ENCODE measurements at regions not wholly inside any gene's neighbourhood (a gene's known extent, or its start where the extent isn't known, plus 50 kb on each side); places are given as distances from the start of the nearest gene placed in this dataset.

DNA sequence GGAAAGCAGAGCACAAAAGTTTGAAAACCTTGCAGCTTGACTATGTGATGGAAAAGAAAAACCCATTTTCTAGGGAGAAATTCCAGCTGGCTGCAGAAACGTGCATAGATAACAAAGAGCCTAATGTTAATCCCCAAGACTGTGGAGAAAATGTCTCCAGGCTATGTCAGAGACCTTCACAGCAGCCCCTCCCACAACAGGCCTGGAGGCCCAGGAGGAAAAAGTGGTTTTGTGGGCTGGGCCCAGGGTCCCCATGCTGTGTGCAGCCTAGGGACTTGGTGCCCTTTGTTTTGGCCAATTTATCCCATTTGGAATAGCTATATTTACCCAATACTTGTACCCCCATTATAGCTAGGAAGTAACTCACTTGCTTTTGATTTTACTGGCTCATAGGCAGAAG, 484.1 kb upstream of the HTR1E start:
- TF ChIP-seq MAFG (CRISPR knock-in tag; IDR thresholded peaks at IDR 0.05) (no peak), SMARCC2 (IDR thresholded peaks at IDR 0.05) (no peak), SSRP1 (CRISPR knock-in tag; IDR thresholded peaks at IDR 0.05) (no peak), TBL1XR1 (IDR thresholded peaks at IDR 0.05; ENCODE audit: borderline replicate concordance, low read length, partially characterized antibody) (no peak), PHF8 (CRISPR knock-in tag; IDR thresholded peaks at IDR 0.05) (no peak), TCF7L2 (IDR thresholded peaks at IDR 0.05; ENCODE audit: low read depth, low read length) (no peak), PITX1 (CRISPR knock-in tag; IDR thresholded peaks at IDR 0.05) (no peak), ZNF263 (CRISPR knock-in tag; IDR thresholded peaks at IDR 0.05) (no peak)
